ENCODE measurements at regions not wholly inside any gene's neighbourhood (a gene's known extent, or its start where the extent isn't known, plus 50 kb on each side); places are given as distances from the start of the nearest gene placed in this dataset.

DNA sequence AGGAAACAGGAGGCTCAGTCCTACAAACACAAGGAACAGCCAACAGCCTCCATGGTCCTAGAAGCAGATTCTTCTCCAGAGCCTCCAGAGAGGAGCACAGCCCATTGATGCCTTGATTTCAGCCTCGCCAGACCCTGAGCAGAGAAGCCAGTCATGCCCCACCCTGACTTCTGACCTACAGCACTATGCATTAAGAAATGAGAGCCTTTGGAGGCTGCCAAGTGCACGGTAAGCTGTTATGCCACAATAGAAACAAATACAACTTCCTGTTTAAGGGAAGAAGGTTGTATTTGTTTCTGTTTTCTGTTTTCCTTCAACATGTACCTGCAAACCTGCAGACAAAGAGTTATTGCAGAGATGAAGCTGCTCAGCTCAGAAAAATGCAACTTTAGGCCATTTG lies 181.3 kb upstream of the AGAP1 start:
- no peak for DNase-seq

DNA sequence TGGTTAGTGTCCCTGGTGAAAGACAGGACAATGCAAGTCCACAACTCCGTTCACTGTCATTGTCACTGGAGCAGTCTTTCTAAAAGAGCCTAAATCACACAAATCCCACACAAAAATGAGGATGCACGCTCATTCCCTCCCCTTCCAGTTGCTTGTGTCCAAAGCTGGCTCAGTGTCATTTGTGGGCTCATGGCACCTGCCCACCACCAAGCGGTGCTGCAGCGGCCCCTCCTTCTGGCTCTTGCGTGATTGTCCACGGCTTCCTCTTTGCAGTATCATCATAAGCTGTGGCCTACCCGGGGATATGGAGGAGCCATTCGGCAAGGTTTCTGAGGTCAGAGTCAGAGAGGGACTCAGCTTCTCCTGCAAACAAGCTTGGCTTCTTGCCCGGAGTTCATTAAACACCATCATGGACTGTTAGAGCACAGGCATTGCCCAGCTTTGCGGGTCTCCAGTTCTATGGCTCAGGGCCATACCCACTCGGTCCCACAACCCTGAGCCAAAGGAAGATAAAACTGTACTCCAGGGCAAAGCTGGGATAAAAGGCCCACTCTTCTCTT lies 179.4 kb upstream of the AGAP1 start:
- DNase-seq: no peak

DNA sequence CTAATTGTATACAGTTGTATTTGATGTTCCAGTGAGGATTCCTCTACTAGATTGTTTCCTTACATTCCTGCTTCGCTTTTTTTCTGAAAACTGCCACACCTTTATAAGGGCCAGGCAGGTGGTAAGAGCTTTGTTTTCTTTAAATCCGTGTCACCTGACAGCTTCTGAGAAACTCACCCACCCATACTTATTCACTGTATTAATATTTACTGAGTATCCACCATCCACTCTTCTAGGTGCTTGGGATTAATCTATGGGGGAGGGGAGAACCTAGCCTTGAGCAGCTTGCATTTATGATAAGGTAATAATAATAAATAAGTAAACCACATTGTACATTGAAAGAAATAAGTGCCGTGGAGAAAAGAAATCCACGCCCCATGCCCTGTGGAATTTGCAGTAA lies 174.7 kb upstream of the AGAP1 start:
- no peak for DNase-seq

DNA sequence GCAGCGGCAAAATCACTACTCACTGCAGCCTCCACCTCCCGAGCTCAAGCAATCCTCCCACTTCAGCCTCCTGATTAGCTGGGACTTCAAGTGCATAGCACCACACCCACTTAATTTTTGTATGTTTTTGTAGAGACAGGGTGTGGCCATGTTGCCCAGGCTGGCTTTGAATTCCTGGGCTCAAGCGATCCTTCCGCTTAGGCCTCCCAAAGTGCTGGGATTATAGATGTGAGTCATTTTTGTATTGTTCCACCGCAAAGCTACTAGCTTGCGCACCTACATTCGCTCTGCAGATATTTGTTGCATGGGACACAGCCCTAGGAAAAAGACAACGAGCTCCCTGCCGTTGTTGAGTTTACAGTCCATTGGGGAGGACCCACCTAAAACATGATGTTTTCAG lies 173.5 kb upstream of the AGAP1 start:
- DNase-seq: no peak

DNA sequence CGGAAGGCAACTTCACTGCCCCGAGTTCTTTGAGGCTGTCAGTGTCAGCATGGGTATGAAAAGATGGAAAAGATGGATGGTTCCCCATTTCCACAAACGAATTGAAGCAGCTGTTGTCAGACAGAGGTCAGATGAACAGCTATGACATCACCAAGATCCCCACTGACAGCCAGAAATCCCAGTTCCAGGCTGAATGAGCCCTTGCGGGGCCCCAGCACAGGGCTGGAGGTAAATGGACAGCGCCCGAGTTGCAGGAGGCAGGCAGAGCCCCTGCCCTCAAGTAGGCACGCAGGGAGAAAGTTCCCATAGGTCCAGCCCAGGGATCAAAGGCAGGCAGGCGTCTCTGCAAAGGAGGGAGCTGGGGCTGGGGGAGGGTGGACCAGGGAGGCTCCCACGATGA lies 169.5 kb upstream of the AGAP1 start:
- no peak for DNase-seq

DNA sequence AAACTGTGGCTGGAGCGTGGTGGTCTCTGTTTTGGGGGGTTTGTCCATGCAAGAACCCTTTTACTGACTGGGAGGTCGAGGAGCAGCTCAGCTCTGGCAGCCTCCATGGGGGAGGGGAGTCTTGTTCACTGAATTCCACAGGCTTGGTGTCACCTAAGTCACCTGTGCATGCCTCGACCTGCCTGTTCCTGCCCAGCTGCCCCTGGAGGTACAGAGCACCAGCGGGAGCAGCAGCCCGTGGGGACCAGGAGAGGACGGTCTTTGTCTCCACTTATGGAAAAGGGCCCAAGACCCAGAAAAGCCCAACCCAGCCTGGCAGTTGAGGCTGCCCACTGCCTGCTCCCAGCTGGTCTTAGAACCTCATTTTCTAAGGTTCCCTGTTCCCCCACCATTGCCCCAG lies 168.7 kb upstream of the AGAP1 start:
- no peak for DNase-seq

DNA sequence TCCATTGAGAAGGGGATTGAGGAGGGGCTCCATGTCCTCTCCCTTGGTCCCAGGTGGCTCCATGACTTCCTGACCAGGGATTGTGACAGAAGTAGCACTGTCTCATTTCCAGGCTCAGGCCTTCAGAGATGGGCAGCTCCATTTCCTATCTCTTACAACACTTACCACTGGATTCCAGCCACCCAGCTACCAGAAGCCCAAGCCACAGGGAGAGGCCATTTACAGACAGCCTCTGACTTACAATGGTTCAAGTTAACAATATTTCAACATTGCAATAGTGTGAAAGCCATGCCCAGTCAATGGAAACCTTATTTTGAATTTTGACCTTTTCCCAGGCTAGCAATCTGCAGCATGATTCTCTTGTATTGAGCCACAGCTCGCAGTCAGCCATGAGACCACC lies 164.9 kb upstream of the AGAP1 start:
- DNase-seq: no peak

DNA sequence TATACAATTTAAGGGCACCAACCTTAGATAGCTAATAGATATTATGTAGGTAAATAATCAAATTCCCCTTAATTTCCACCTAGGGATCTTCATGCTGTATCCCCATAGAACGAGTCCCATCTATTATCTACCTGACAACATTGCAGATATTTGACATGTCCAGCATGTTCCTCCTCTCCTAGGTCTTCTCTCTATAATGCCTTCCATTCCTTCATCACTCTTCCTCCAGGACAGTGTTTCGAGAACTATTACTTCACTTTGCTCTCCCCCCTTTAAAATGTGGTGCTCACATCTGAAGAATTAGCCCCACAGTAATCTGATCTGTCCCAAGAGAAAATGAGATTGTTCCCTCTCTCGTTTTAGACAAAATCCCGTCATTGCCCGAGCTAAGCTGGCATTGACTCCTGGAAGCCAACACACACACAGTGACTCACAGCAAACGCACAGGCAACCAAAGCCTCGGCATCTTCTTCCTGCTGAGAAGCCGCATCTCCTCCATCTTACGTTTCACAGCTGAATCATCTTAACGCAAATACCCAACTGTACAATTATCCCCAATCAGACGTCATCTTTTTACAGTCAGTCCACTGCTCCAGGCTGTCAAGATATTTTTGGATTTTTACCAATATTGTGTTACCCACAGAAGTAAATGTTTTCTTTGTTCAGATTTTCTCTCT lies 162.9 kb upstream of the AGAP1 start:
- DNase-seq: no peak

DNA sequence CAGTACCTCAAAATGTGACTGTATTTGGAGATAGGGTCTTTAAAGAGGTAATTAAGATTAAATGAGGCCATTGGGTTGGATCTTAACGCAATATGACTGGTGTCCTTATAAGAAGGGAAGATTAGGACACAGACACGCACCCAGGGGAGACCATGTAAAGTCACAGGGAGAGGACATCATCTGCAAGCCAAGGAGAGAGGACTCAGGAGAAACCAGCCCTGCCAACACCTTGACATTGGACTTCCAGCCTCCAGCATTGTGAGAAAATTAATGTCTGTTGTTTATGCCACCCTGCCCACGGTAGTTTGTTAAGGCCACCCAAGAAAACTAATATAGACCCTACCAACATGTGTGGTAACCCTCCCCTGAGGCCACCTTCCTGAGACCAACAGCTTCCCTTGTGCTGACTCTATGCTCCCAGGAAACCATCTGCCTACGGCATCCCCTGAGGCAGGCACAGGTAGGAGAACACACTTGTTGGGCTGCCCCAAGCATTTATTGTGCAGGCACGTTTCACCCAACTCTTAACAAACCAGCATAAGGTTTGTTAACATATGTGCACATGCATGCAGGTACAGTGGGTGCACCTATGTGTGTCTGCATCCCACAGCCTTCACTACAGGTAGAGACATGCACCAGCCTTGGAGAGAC lies 161.5 kb upstream of the AGAP1 start:
- DNase-seq: no peak

DNA sequence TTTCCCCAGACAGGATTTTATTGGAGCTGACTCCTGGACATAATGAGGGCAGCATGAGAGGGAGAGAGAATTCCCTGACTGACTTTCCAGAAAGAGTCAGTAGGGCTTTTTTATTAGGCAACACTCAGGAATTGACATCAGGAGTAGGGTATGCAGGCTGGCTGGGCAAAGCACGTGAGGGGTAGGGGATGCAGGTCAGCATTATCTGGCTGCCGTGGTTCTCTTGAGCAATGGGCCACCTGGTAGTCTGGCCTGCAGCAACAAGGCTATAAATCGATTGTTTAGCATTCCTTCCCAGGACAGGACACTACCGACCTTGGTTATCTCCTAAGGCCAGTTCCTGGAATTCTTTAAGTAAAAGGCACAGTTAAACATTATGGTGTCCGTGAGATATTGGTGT lies 160.8 kb upstream of the AGAP1 start:
- DNase-seq: no peak

DNA sequence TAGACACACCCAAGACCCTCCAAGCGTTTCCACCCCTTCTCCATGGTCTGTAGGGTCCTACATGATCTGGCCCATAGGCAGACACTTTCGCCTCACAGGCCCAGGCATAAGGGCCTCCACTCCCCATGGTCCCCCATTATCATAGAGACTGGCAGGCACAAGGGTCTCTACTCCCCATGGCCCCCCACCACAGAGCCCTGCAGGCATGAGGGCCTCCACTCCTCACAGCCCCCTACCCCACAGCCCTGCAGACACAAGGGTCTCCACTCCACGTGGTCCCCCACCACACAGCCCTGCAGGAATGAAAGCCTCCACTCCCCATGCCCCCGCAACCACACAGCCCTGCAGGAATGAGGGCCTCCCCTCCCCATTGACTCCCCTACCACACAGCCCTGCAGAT lies 159.7 kb upstream of the AGAP1 start:
- no peak for DNase-seq

DNA sequence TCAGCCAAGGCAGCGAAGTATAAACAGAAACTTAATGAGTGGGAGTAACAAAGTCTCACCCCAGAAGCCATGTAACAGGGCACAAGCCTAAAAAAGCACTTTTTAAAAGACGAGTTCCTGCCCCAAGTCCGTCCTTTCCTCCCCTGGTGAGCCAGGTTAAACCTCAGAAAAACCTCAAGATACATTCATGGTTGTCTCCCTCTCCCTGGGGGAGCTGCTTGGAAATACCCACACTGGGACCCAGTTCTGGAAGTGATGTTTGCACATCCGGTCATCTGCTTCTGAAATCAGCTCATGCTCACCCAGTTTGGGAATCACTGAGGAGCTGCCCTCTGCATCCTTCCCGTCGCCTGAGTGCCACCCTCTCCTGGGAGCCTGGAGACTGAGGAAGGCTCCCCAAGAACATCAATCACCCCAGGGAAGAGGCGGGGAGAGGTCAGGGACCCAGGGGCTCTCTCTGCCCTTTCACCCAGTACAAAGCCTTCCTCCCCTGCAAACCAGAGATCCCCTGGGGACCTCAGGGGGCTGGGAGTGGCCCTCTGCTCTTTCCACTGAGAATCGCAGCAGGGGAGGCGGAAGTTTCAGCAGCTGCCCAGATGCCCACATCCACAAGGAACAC lies 150.6 kb upstream of the AGAP1 start:
- DNase-seq: no peak

DNA sequence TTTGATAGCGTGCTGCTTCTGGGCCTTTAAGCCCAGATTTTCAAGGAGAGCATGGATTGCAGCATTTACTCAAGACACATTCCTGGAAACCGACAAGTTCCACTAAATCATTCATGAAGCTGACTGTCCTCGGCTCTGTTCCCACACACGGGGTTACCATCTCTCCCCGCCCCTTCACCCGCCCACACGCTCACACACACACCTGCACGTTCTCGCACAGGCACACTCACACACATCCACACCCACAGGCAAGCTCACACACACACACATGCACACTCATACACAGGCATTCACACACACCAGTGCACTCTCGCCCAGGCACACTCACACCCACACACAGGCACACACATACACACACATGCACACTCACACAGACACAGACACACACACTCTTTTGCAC lies 150.0 kb upstream of the AGAP1 start:
- no peak for DNase-seq

DNA sequence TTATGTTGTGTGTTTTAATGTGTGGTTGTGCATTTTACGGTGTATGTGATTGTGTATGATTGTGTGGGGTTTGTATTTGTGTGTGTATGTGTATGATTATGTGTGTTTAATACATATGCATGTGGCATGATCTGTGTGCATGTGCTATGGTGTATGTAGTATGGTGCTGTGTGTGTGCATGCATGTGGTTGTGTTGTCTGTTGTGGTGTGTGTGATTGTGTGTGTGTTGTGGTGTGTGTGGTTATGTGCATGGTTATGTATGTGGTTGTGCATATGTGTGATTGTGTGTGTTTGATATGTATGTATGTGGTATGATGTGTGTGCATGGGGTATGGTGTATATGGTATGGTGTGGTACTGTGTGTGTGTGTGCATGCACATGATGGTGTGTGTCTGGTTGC lies 148.1 kb upstream of the AGAP1 start:
- no peak for DNase-seq

DNA sequence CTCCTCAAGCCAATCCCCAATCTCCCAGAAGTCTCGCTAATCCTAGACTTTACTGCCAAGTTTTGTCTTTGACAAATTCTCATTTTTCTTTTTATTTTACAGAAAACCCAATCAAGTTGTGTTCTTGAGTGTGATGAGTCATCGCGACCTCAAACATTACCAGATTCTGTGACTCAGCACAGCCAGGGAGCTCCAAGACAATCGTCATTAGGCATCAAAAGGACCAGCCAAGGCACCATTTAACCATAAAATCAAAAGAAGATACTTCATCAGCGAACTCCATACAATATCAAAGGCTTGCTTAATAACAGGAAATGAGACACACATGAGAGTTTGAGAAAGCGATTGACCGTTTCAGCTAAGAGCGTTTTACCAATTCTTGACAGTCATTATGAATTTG lies 146.2 kb upstream of the AGAP1 start:
- DNase-seq: no peak

DNA sequence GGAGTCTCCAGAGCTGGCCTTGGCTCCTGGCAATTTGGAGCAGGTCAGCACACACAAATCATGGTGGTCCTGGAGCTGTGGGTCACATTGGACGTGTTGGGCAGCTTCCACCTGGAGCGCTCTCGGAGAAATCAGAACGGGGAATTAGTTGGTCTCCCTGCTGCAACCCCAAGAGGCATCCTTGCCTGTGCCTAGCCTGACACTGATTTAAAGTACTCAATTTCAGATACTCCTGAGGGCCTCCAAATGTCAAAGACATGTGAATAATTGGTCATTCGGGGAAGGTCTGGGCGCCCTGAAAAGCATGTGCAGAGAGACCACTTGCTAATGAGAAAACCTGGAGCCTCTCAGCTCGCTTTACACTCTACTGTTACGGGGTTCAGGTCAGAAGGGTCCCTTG lies 145.5 kb upstream of the AGAP1 start:
- no peak for DNase-seq

DNA sequence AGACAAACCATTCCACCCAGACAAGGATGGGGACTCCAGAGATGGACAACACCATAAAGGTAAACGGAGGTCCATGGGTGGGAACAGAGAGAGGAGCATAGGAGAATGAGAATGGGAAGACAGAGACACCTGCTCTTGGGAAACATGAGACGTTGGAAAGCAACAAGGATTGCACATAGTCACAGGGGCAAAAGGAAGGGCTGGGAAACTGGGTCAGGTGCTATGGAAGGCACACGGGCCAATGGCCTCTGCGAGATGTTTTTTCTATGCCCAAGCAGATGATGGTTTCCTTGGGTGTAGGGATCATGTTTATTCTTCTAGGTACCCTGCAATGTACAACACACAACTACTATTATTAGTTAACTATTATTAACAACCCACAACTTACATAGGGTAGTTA lies 143.6 kb upstream of the AGAP1 start:
- DNase-seq: no peak

DNA sequence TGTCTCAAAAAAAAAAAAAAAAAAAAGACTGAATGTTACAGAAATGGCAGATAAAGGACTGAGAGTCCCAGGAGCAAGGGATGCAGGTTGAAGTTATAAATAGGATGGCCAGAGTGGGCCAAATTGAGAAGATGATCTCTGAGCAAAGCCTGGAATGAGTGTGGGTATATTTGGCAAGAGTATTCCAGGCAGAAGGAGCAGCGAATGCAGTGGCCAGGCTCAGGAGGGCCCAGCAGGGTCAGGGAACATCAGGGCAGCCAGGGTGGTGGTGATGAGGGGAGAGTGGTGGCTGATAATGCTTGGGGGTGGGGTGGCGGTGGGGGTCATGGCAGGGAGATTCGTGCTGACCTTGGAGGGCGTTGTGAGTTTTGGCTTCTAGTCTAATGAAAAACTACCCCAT lies 141.3 kb upstream of the AGAP1 start:
- DNase-seq: no peak

DNA sequence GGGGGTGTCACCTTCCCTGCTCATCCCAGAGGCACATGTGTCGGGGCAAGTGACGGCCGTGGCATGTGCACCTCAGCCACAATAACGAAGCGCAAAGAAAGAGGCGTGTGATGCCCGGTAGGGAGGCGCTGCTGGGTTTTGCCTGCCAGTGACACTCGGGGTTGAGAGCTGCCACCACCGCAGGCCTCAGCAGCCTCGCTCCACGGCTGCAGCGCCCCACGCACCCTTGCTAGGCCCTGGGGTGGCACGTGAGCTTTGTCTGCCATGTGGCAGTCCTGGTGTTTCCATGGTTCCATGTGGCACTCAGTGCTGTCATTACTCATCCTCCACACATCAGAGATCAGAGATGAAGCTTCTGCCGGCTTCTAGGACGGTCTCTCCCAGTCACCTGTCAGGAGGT lies 136.0 kb upstream of the AGAP1 start:
- no peak for DNase-seq

DNA sequence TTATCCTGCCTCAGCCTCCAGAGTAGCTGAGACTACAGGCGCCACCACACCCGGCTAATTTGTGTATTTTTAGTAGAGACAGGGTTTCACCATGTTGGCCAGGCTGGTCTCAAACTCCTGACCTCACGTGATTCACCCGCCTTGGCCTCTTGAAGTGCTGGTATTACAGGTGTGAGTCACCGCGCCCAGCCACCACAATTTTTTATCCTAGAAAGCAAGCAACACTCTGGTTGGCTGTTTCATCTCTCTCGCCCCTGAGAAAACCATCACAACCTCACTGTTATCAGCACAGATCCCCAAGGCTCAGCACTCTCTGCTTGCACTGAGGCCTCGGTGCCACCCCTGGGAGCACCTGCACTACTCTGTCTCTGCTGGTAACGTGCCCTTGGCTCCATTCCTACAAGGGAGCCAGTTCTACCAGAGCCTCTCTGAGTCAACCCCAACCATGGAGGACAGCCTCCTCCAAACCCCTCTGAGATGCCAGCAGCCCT lies 134.8 kb upstream of the AGAP1 start:
- no peak for DNase-seq

DNA sequence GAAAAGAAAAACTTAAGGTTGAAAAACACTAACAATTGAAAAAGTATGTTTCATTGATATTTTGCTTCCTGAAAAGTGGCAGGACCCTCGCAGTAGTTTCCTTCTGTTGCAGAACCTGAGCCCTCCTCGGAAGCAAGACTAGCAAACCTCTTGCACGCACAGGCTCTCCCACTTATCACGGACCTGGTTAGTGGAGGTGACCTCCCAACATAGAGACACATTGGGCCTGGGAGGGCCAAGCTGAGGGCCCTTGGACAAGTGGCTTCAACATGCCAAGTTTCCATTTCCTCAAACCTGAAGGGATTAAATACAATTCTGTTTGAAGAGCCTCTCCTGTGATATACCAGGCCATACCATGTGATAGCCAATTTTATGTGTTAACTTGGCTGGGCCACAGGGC lies 133.4 kb upstream of the AGAP1 start:
- no peak for DNase-seq

DNA sequence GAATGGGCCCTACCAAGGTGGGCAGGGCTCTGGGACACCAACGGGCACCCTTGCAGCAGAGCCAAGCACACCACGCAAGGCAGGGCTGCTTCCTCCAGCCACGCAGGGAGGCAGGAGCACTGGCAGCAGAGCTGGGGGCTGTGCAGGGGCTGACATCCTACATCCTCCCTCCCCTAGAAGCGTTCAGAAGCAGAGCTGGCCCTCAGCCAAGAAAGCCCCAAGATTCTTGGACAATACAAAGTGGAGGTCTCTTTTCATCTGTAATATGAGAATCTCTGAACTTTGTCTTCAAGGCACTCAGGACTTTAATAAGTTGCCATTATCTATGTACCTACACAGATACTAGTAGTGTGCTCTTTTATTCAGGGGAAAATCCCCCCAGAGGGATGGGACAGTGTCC lies 128.1 kb upstream of the AGAP1 start:
- no peak for DNase-seq

DNA sequence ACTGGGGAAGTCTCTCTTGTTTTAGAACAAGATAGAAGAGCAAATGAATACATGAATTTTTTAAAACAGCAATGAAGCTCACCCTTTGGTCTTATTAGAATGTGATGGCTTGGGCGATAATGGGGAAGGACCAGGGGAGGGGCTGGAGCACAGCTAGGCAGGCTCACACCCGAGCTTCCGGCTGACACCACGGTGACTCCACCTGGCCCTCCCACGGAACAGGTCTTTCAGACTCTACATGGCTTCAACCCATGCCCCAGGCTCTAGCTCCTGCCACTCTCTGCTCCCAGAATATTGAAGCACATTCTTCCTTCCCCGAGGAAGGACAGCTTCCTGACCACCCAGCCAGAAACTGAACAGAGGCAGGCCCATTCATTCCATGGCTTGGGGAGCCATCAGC lies 127.5 kb upstream of the AGAP1 start:
- no peak for DNase-seq

DNA sequence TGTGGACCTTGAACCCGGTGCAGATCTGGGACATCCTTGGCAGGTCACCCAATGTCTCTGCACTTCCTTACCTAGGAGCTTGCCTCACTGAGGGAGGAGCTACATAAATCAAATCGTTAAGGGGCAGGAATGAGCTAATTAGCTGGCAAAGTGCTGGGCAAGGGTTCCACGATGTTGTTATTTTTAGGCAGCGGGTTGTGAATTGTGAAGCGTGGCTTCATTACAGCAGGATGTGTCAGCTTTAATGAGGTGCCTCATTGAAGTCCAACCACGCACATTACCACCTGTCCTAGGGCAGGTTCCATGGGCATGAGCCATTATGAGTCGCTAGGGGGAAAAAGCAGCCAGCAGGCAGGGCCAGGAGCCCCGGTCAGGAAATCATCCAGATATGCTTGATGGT lies 127.0 kb upstream of the AGAP1 start:
- DNase-seq: no peak
